KMS-11 (cell line): ENCODE measurements at regions not wholly inside any gene's neighbourhood (a gene's known extent, or its start where the extent isn't known, plus 50 kb on each side); places are given as distances from the start of the nearest gene placed in this dataset.
A peak's percentile ranks its signal among the peaks of the same experiment; 100 is the strongest.

Experiments
- H2AFZ ChIP-seq: fragments of 200-600 bp; sonication (generic); 2 replicates; pipeline ENCODE4 v1.6.1; 2016; ENCODE audit warnings: antibody characterized with exemption, mixed run types, low read depth
- H3K27ac ChIP-seq: fragments of 200-600 bp; sonication (generic); 2 replicates; pipeline ENCODE4 v1.6.1; 2016; ENCODE audit warnings: mild to moderate bottlenecking, mixed run types
- H3K27me3 ChIP-seq: fragments of 200-600 bp; sonication (generic); 2 replicates; pipeline ENCODE4 v1.6.1; 2017; ENCODE audit warnings: mild to moderate bottlenecking, low read depth, mixed run types, moderate library complexity; ENCODE audit not compliant: insufficient read depth
- H3K36me3 ChIP-seq: fragments of 200-600 bp; sonication (generic); 2 replicates; pipeline ENCODE4 v1.6.1; 2017; ENCODE audit warnings: mild to moderate bottlenecking, mixed run types; ENCODE audit not compliant: insufficient read depth
- H3K4me1 ChIP-seq: fragments of 200-600 bp; sonication (generic); 2 replicates; pipeline ENCODE4 v1.6.1; 2016; ENCODE audit warnings: mild to moderate bottlenecking, low read depth, mixed run types; ENCODE audit not compliant: poor library complexity, severe bottlenecking
- H3K4me2 ChIP-seq: fragments of 200-600 bp; sonication (generic); 2 replicates; pipeline ENCODE4 v1.7.0; 2016; ENCODE audit warnings: mild to moderate bottlenecking, mixed run types
- H3K4me3 ChIP-seq: fragments of 200-600 bp; sonication (generic); IDR thresholded peaks from 2 replicates; pipeline ENCODE4 v1.6.1; 2017; ENCODE audit warnings: low read depth, low read length, mixed read lengths; ENCODE audit not compliant: insufficient read depth
- H3K79me2 ChIP-seq: fragments of 200-600 bp; sonication (generic); 2 replicates; pipeline ENCODE4 v1.6.1; 2016; ENCODE audit warnings: low read depth, mixed run types; ENCODE audit not compliant: insufficient read depth
- H3K9ac ChIP-seq: fragments of 200-600 bp; sonication (generic); 2 replicates; pipeline ENCODE4 v1.6.1; 2016; ENCODE audit warnings: mild to moderate bottlenecking, mixed run types
- H4K20me1 ChIP-seq: fragments of 200-600 bp; sonication (generic); 2 replicates; pipeline ENCODE4 v1.6.1; 2016; ENCODE audit warnings: mild to moderate bottlenecking, mixed run types; ENCODE audit not compliant: insufficient read depth
- CTCF ChIP-seq: fragments of 200-600 bp; sonication (generic); conservative IDR thresholded peaks from 2 replicates; pipeline ENCODE4 v1.6.1; 2017; ENCODE audit warnings: low read depth, mild to moderate bottlenecking, antibody characterized with exemption, low read length, moderate library complexity, mixed read lengths

GRCh38 chr13:55553701-55554100 is 1587.0 kb upstream of the PRR20A start:
- no peak overlapping the region for H3K27ac ChIP-seq
- H3K4me3 ChIP-seq: no peak overlapping the region
- no peak overlapping the region for H3K4me2 ChIP-seq
- TF ChIP-seq CTCF: no peak
- H3K36me3 ChIP-seq: no peaks in the 10 kb centered on the region
- no peak overlapping the region for H2AFZ ChIP-seq
- H3K4me1 ChIP-seq: no peaks in the 10 kb centered on the region
- no peaks in the 10 kb centered on the region for H4K20me1 ChIP-seq
- no peak overlapping the region for H3K9ac ChIP-seq
- H3K79me2 ChIP-seq: no peaks in the 10 kb centered on the region
- no peaks in the 10 kb centered on the region for H3K27me3 ChIP-seq

- no peaks in the 10 kb centered on the region for H3K4me1 ChIP-seq
- H3K4me3 ChIP-seq: no peak overlapping the region
- no peak overlapping the region for H2AFZ ChIP-seq
- H3K9ac ChIP-seq: no peak overlapping the region
- H3K27ac ChIP-seq: no peak overlapping the region
- no peak for TF ChIP-seq CTCF
- no peaks in the 10 kb centered on the region for H4K20me1 ChIP-seq
- no peak overlapping the region for H3K4me2 ChIP-seq
- no peaks in the 10 kb centered on the region for H3K79me2 ChIP-seq
- H3K36me3 ChIP-seq: no peaks in the 10 kb centered on the region
- H3K27me3 ChIP-seq: no peaks in the 10 kb centered on the region
Measured at GRCh38 chr13:55554741-55555140, 1586.0 kb upstream of the PRR20A start.

GRCh38 chr13:55560331-55560730 is 1580.4 kb upstream of the PRR20A start:
- Histone ChIP-seq H3K9ac (no peak overlapping the region), H2AFZ (no peak overlapping the region), H3K4me1 (no peaks in the 10 kb centered on the region), H3K79me2 (no peaks in the 10 kb centered on the region), H3K27ac (no peak overlapping the region), H3K4me2 (no peak overlapping the region), H3K27me3 (no peaks in the 10 kb centered on the region), H3K4me3 (no peak overlapping the region), H3K36me3 (no peaks in the 10 kb centered on the region), H4K20me1 (no peaks in the 10 kb centered on the region)
- TF ChIP-seq CTCF: no peak

GRCh38 chr13:55563267-55563666 is 1577.5 kb upstream of the PRR20A start:
- Histone ChIP-seq H3K4me3 (no peak overlapping the region), H3K9ac (no peak overlapping the region), H3K27me3 (no peaks in the 10 kb centered on the region), H3K4me1 (peaks cover 5% of the 10 kb centered on the region), H3K36me3 (no peaks in the 10 kb centered on the region), H2AFZ (no peak overlapping the region), H4K20me1 (no peaks in the 10 kb centered on the region), H3K4me2 (no peak overlapping the region), H3K27ac (no peak overlapping the region), H3K79me2 (no peaks in the 10 kb centered on the region)
- TF ChIP-seq CTCF: no peak

- Histone ChIP-seq H3K27me3 (no peaks in the 10 kb centered on the region), H3K4me3 (no peak overlapping the region), H3K36me3 (no peaks in the 10 kb centered on the region), H3K9ac (no peak overlapping the region), H4K20me1 (no peaks in the 10 kb centered on the region), H3K79me2 (no peaks in the 10 kb centered on the region), H3K4me2 (0 out of 2 replicates have a peak overlapping the region, but pooled peaks have one; percentile 21), H3K27ac (no peak overlapping the region), H2AFZ (no peak overlapping the region), H3K4me1 (peaks cover 5% of the 10 kb centered on the region)
- TF ChIP-seq CTCF: no peak
Measured at GRCh38 chr13:55566334-55566733, 1574.4 kb upstream of the PRR20A start.
